Smooth muscle cell (in vitro differentiated cells): ENCODE measurements at regions not wholly inside any gene's neighbourhood (a gene's known extent, or its start where the extent isn't known, plus 50 kb on each side); places are given as distances from the start of the nearest gene placed in this dataset.

Experiments used
- DNase-seq: peaks from one replicate; lab custom pipeline; 2025; ENCODE audit not compliant: unreplicated experiment; lab: John Stamatoyannopoulos, UW
- H2AFZ ChIP-seq: fragments of 200-600 bp; sonication (generic); 2 replicates; pipeline ENCODE4 v1.6.0; 2016; ENCODE audit warnings: antibody characterized with exemption, low read depth, mild to moderate bottlenecking
- H3F3A ChIP-seq: fragments of 200-600 bp; sonication (generic); 2 replicates; pipeline ENCODE4 v1.6.0; 2017; ENCODE audit warnings: antibody characterized with exemption, low read depth
- H3K27ac ChIP-seq: fragments of 200-600 bp; sonication (generic); 2 replicates; pipeline ENCODE4 v1.5.1; 2016; ENCODE audit warnings: low read depth, mild to moderate bottlenecking
- H3K27me3 ChIP-seq: fragments of 200-600 bp; sonication (generic); 2 replicates; pipeline ENCODE4 v1.6.1; 2016; ENCODE audit warnings: low read depth, mild to moderate bottlenecking
- H3K36me3 ChIP-seq: fragments of 200-600 bp; sonication (generic); 2 replicates; pipeline ENCODE4 v1.5.1; 2016; ENCODE audit warnings: low read depth
- H3K4me1 ChIP-seq: fragments of 200-600 bp; sonication (generic); 2 replicates; pipeline ENCODE4 v1.5.1; 2016; ENCODE audit warnings: low read depth
- H3K4me2 ChIP-seq: fragments of 200-600 bp; sonication (generic); 2 replicates; pipeline ENCODE4 v1.6.0; 2016; ENCODE audit warnings: mild to moderate bottlenecking
- H3K4me3 ChIP-seq: fragments of 200-600 bp; sonication (generic); 2 replicates; pipeline ENCODE4 v1.5.1; 2016; ENCODE audit warnings: mild to moderate bottlenecking
- H3K79me2 ChIP-seq: fragments of 200-600 bp; sonication (generic); 2 replicates; pipeline ENCODE4 v1.6.0; 2016; ENCODE audit warnings: low read depth, mild to moderate bottlenecking
- H3K9ac ChIP-seq: fragments of 200-600 bp; sonication (generic); 2 replicates; pipeline ENCODE4 v1.6.0; 2016; ENCODE audit warnings: low read depth
- H3K9me3 ChIP-seq: fragments of 200-600 bp; sonication (generic); replicated peaks from 2 replicates; pipeline ENCODE4 v1.5.1; 2016; ENCODE audit warnings: low read depth
- H4K20me1 ChIP-seq: fragments of 200-600 bp; sonication (generic); 2 replicates; pipeline ENCODE4 v1.6.0; 2016; ENCODE audit warnings: low read depth
- CTCF ChIP-seq: fragments of 200-600 bp; sonication (generic); IDR thresholded peaks from 2 replicates; pipeline ENCODE4 v1.5.1; 2017; ENCODE audit warnings: borderline replicate concordance, mild to moderate bottlenecking, antibody characterized with exemption; ENCODE audit not compliant: insufficient read depth, poor library complexity, severe bottlenecking
- WGBS: methylation state at CpG from one replicate; pipeline ENCODE4 v1.1.7; 2016; ENCODE audit warnings: low lambda C conversion rate; 5-methylcytosine and 5-hydroxymethylcytosine counted together

- no peak for DNase-seq
- Histone ChIP-seq H3K4me3 (no peak overlapping the region), H3K4me1 (no peaks in the 10 kb centered on the region), H3K9me3 (no peaks in the 10 kb centered on the region), H3K27me3 (no peaks in the 10 kb centered on the region), H3K79me2 (no peaks in the 10 kb centered on the region), H3F3A (no peaks in the 10 kb centered on the region), H2AFZ (no peak overlapping the region), H3K9ac (no peak overlapping the region), H4K20me1 (no peaks in the 10 kb centered on the region), H3K36me3 (no peaks in the 10 kb centered on the region), H3K27ac (no peak overlapping the region), H3K4me2 (no peak overlapping the region)
- 58% methylated on average over 4 of the region's 4 CpGs for WGBS
- no peak for TF ChIP-seq CTCF
Observed at GRCh38 chr4:184885602-184886001, 59.8 kb upstream of the ACSL1 start.

GRCh38 chr4:184887333-184887732 lies 61.6 kb upstream of the ACSL1 start:
- DNase-seq: no peak
- H3K4me1 ChIP-seq: no peaks in the 10 kb centered on the region
- H4K20me1 ChIP-seq: no peaks in the 10 kb centered on the region
- WGBS: 90% methylated on average over 3 of the region's 3 CpGs
- no peaks in the 10 kb centered on the region for H3F3A ChIP-seq
- TF ChIP-seq CTCF: no peak
- H3K27ac ChIP-seq: no peak overlapping the region
- H3K36me3 ChIP-seq: no peaks in the 10 kb centered on the region
- H3K4me3 ChIP-seq: no peak overlapping the region
- no peaks in the 10 kb centered on the region for H3K27me3 ChIP-seq
- H3K9ac ChIP-seq: no peak overlapping the region
- H2AFZ ChIP-seq: no peak overlapping the region
- no peaks in the 10 kb centered on the region for H3K9me3 ChIP-seq
- H3K79me2 ChIP-seq: no peaks in the 10 kb centered on the region
- no peak overlapping the region for H3K4me2 ChIP-seq

GRCh38 chr4:184887947-184888346 lies 62.2 kb upstream of the ACSL1 start:
- H3K9me3 ChIP-seq: no peaks in the 10 kb centered on the region
- H3K4me2 ChIP-seq: no peak overlapping the region
- H3K9ac ChIP-seq: no peak overlapping the region
- no peak overlapping the region for H3K27ac ChIP-seq
- H3K36me3 ChIP-seq: no peaks in the 10 kb centered on the region
- H3K4me1 ChIP-seq: no peaks in the 10 kb centered on the region
- no peaks in the 10 kb centered on the region for H4K20me1 ChIP-seq
- no peak overlapping the region for H2AFZ ChIP-seq
- no peaks in the 10 kb centered on the region for H3K27me3 ChIP-seq
- H3K4me3 ChIP-seq: no peak overlapping the region
- no peaks in the 10 kb centered on the region for H3K79me2 ChIP-seq
- no peak for TF ChIP-seq CTCF
- DNase-seq: no peak
- no peaks in the 10 kb centered on the region for H3F3A ChIP-seq
- WGBS: 66% methylated on average over 6 of the region's 6 CpGs

- Histone ChIP-seq H3K79me2 (no peaks in the 10 kb centered on the region), H3K4me2 (no peak overlapping the region), H3F3A (no peaks in the 10 kb centered on the region), H3K36me3 (no peaks in the 10 kb centered on the region), H3K9ac (no peak overlapping the region), H3K4me3 (no peak overlapping the region), H3K4me1 (no peaks in the 10 kb centered on the region), H4K20me1 (no peaks in the 10 kb centered on the region), H3K27ac (no peak overlapping the region), H3K27me3 (no peaks in the 10 kb centered on the region), H3K9me3 (no peaks in the 10 kb centered on the region), H2AFZ (no peak overlapping the region)
- no peak for TF ChIP-seq CTCF
- WGBS: 79% methylated on average over 13 of the region's 13 CpGs
- no peak for DNase-seq
Observed at GRCh38 chr4:184889666-184890335, 64.0 kb upstream of the ACSL1 start.
